Progenitor cell of endocrine pancreas (in vitro differentiated cells): ENCODE measurements at regions not wholly inside any gene's neighbourhood (a gene's known extent, or its start where the extent isn't known, plus 50 kb on each side); places are given as distances from the start of the nearest gene placed in this dataset.

Source experiments
- DNase-seq: peaks from one replicate; pipeline ENCODE4 v3.0.0; 2021; ENCODE audit warnings: low spot score; ENCODE audit not compliant: unreplicated experiment
- H3K27ac Mint-ChIP-seq: 2 replicates; pipeline ENCODE4 v1.8.0; 2021; ENCODE audit warnings: mild to moderate bottlenecking, moderate library complexity, mixed read lengths
- H3K27me3 Mint-ChIP-seq: 2 replicates; pipeline ENCODE4 v1.8.0; 2021; ENCODE audit warnings: mixed read lengths
- H3K36me3 Mint-ChIP-seq: 2 replicates; pipeline ENCODE4 v1.8.0; 2022; ENCODE audit warnings: mixed read lengths; ENCODE audit not compliant: insufficient read depth
- H3K4me1 Mint-ChIP-seq: 2 replicates; pipeline ENCODE4 v1.8.0; 2021; ENCODE audit warnings: low read depth, mixed read lengths
- H3K4me3 Mint-ChIP-seq: 2 replicates; pipeline ENCODE4 v1.8.0; 2021; ENCODE audit warnings: low read depth, mild to moderate bottlenecking, moderate library complexity, mixed read lengths
- H3K9me3 Mint-ChIP-seq: 2 replicates; pipeline ENCODE4 v1.8.0; 2021; ENCODE audit warnings: low read depth, mixed read lengths
- TF ChIP-seq, protein P1 (sequence below): fragments of 200-600 bp; sonication (generic); IDR thresholded peaks from one replicate; pipeline ENCODE4 v1.5.0; 2021; ENCODE audit warnings: antibody characterized with exemption, mild to moderate bottlenecking; ENCODE audit not compliant: unreplicated experiment

DNA sequence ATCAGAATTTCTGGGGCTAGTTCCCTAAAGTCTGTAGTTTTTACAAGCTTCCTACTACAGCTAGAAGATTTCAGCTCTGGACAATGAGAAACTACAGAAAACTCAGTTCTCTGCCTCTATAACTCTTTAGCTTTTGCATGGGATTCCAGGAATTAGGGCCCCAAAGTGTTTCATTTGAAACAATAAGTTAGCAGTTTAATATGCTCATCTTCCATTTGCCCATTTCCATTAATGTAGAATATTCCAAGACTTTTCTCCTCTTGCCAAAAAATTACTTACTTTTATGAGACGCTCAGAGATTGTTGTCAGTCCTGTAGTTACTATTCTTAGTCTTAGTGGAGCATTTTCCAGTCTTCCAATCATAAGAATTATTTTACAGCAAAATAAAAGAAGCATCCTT is 719.9 kb downstream of the ADGRL2 start:
- H3K9me3 Mint-ChIP-seq: no peaks in the 10 kb centered on the region
- TF ChIP-seq, protein P1, sequence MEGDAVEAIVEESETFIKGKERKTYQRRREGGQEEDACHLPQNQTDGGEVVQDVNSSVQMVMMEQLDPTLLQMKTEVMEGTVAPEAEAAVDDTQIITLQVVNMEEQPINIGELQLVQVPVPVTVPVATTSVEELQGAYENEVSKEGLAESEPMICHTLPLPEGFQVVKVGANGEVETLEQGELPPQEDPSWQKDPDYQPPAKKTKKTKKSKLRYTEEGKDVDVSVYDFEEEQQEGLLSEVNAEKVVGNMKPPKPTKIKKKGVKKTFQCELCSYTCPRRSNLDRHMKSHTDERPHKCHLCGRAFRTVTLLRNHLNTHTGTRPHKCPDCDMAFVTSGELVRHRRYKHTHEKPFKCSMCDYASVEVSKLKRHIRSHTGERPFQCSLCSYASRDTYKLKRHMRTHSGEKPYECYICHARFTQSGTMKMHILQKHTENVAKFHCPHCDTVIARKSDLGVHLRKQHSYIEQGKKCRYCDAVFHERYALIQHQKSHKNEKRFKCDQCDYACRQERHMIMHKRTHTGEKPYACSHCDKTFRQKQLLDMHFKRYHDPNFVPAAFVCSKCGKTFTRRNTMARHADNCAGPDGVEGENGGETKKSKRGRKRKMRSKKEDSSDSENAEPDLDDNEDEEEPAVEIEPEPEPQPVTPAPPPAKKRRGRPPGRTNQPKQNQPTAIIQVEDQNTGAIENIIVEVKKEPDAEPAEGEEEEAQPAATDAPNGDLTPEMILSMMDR: no peak
- H3K27me3 Mint-ChIP-seq: peaks cover 5% of the 10 kb centered on the region
- H3K4me3 Mint-ChIP-seq: no peak overlapping the region
- no peaks in the 10 kb centered on the region for H3K36me3 Mint-ChIP-seq
- H3K27ac Mint-ChIP-seq: no peak overlapping the region
- no peak for DNase-seq
- no peaks in the 10 kb centered on the region for H3K4me1 Mint-ChIP-seq

DNA sequence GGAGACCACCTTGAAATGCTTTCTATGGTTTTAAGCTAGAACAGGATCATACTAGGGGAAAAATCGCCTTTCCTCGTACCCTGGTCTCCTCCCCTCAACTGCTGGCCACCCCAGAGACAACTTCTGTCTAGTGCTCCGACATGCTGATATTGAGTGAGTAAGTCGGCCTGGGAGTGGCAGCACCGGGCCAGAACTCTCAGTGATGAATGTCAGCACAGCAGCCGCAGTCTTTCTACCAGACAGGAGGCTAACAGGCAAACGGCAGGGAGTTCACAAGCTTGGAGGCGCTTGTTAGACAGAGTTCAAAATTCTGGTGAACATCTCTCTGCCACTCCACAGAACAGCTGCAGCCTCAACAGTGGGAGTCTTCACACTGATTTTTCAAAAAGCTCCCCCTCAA is 716.9 kb downstream of the ADGRL2 start:
- Mint-ChIP-seq H3K27ac (no peak overlapping the region), H3K4me1 (no peaks in the 10 kb centered on the region), H3K36me3 (no peaks in the 10 kb centered on the region), H3K27me3 (peaks cover 5% of the 10 kb centered on the region), H3K9me3 (no peaks in the 10 kb centered on the region), H3K4me3 (no peak overlapping the region)
- DNase-seq: no peak
- TF ChIP-seq, protein P1: no peak

DNA sequence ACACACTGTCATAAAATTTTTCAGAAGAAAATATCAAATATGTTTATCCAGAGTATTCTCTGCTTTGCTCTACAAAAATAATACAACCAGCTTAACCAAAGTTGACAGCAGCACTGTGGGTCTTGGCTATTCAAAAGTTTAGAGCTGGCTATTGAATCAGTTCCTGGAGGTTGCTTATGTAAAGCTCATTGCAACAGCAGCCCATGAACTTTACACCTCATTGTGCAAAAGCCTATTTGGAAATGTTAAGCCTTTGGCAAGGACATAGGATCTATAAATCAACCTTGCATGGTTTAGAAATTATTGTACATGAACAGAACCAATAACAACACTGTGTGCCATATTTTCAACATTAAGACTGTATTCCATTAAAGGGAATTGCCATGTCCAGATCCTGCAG is 714.9 kb downstream of the ADGRL2 start:
- Mint-ChIP-seq H3K36me3 (no peaks in the 10 kb centered on the region), H3K9me3 (no peaks in the 10 kb centered on the region), H3K27me3 (peaks cover 5% of the 10 kb centered on the region), H3K4me1 (no peaks in the 10 kb centered on the region), H3K4me3 (no peak overlapping the region), H3K27ac (no peak overlapping the region)
- no peak for DNase-seq
- TF ChIP-seq, protein P1: no peak

DNA sequence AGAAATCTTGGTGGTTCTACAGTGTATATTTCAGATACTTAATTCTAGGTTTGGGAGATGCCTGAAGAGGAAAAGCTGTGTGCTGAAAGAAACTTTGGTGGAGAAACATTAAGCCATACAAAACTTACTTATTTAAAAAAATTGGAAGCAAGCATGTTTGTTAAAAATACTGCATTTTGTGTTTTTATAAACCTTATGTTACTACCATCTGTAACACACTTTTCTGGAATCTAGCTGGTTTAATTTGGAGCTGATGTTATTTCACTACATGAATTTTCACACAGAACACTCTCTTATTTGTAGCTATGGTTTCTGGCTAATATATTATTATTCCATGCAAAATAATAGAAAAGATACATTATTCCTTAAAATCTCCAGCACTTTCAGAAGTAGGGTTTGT is 710.7 kb downstream of the ADGRL2 start:
- no peak overlapping the region for H3K4me3 Mint-ChIP-seq
- no peak overlapping the region for H3K27ac Mint-ChIP-seq
- no peaks in the 10 kb centered on the region for H3K4me1 Mint-ChIP-seq
- H3K27me3 Mint-ChIP-seq: no peaks in the 10 kb centered on the region
- no peak for DNase-seq
- TF ChIP-seq, protein P1: no peak
- no peaks in the 10 kb centered on the region for H3K9me3 Mint-ChIP-seq
- H3K36me3 Mint-ChIP-seq: no peaks in the 10 kb centered on the region

DNA sequence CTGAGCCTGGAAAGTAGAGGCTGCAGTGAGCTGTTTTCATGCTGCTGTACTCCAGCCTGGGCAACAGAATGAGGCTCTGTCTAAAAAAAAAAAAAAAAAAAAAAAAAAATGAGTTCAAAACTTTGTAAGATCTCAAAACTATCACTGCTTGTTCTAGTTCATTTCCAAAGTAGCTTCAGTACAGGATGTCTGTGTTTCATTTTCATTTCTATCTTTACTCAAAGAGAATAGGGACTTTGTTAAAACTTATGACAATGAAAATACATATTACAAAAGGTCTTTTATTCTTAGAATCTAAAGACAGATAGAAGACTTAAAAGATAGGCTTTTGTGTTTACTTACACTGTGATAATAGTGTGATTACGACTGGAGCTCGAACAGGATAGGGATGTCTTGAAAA is 709.7 kb downstream of the ADGRL2 start:
- H3K4me1 Mint-ChIP-seq: no peaks in the 10 kb centered on the region
- DNase-seq: no peak
- no peak overlapping the region for H3K4me3 Mint-ChIP-seq
- TF ChIP-seq, protein P1: no peak
- H3K27me3 Mint-ChIP-seq: no peaks in the 10 kb centered on the region
- no peaks in the 10 kb centered on the region for H3K36me3 Mint-ChIP-seq
- no peaks in the 10 kb centered on the region for H3K9me3 Mint-ChIP-seq
- no peak overlapping the region for H3K27ac Mint-ChIP-seq
